AG09319 (cell line): ENCODE measurements at regions not wholly inside any gene's neighbourhood (a gene's known extent, or its start where the extent isn't known, plus 50 kb on each side); places are given as distances from the start of the nearest gene placed in this dataset.

ENCODE experiments used
- DNase-seq: peaks from one replicate; pipeline ENCODE4 v3.0.0-alpha.2; 2010; ENCODE audit warnings: low read depth; ENCODE audit errors: extremely low read depth
- TF ChIP-seq, protein P1 (sequence below): IDR thresholded peaks from 2 replicates; pipeline ENCODE4 v1.5.1; 2011; ENCODE audit warnings: low read depth, mild to moderate bottlenecking, inconsistent platforms, low read length, moderate library complexity

GRCh38 chr21:28608646-28609045 lies 384.0 kb downstream of the LTN1 start:
- TF ChIP-seq, protein P1, sequence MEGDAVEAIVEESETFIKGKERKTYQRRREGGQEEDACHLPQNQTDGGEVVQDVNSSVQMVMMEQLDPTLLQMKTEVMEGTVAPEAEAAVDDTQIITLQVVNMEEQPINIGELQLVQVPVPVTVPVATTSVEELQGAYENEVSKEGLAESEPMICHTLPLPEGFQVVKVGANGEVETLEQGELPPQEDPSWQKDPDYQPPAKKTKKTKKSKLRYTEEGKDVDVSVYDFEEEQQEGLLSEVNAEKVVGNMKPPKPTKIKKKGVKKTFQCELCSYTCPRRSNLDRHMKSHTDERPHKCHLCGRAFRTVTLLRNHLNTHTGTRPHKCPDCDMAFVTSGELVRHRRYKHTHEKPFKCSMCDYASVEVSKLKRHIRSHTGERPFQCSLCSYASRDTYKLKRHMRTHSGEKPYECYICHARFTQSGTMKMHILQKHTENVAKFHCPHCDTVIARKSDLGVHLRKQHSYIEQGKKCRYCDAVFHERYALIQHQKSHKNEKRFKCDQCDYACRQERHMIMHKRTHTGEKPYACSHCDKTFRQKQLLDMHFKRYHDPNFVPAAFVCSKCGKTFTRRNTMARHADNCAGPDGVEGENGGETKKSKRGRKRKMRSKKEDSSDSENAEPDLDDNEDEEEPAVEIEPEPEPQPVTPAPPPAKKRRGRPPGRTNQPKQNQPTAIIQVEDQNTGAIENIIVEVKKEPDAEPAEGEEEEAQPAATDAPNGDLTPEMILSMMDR = no peak
- DNase-seq = no peak

- TF ChIP-seq, protein P1 = no peak
- DNase-seq = no peak
Measured at GRCh38 chr21:28607545-28607944, 385.1 kb downstream of the LTN1 start.

DNA sequence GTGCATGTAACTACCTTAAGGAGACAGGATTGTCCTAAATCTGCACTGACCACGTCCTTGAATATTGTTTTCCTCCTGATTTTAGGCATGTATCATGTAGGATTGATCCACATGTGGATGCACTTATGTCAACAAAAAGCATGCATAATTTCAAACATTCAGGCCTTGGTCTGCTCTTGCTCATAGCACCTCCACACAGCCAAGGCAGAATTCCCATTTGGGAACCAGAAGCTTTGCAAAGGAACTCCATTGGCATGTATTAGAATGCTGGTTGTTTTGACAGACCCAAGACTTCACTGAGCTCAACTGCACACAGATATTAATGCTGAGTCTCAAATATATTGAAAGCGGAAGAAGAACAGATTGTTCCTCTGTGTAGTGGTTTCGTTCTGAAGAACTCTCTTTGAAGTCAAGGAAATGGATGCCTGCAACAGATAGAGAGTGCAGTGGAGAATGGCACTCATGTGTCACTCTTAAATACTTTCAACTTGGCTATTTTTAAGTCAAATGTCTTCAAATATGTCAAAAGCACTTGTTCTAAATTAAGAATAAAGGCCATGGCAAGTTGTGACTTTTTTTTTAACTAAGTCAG lies 387.6 kb downstream of the LTN1 start:
- TF ChIP-seq, protein P1 = no peak
- DNase-seq = no peak

DNA sequence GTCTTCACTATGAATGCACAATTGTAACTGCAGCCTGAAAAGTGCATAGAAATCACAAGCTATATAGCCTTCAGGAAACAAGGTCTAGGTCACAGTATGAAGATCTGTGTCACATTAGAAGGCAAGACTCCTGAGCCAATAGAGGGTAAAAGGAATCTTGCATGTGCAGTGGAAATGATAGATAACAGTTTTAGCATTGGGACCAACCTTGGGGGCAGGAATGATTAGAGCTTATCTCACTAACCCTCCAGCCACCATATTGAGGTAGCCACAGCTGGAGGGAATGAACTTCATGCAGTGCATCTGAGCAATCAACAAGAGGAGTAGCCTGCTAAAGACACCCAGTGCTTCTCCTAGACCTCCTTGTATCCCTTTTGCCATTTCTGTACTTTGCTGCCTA lies 390.1 kb downstream of the LTN1 start:
- no peak for DNase-seq
- TF ChIP-seq, protein P1 = no peak

DNA sequence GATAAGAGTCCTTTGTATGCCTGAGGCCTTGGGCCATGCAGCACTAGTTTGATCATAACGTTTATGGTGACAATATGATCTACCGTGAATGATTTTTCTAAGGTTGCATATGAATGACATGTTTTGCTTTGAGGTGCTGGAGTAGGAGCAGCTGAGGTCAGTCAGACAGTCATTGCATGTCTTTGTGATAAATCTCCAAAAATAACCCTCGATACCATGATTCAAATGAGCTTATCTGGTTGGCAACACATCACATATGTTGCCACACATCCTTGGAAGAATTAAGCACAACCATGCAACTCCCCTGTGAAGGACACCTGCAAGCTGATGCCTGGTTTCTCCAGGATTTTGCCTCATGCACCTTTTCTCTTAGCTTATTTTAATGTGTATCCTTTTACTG lies 394.5 kb downstream of the LTN1 start:
- no peak for DNase-seq

DNA sequence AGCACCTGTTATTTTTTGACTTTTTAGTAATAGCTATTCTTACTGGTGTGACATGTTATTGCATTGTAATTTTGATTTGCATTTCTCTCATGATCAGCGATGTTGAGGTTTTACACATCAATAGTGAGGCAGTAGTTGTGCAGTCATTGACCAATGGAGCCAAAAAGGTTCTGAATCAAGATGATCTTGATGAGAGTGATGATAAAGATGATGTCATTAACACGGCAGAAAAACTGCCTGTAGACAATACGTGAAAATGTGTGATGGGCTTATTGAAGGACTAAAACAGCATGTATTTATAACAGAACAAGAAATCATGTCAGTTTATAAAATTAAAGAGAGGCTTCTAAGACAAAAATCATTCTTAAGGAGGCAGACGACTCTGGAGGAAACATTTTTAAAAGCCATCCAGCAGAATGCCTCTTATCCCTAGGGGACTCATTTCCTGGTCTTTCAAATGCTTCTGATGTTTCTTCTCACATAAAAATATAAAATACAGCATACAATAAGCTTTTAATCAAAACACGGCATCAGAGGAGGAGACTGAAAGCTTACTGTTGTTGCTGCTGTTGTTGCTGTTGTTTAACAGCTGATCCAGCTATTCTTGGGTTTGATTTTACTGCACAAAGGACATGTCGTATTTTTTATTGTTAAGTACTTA lies 400.3 kb downstream of the LTN1 start:
- DNase-seq = no peak

More for the DNA sequence above, 394.5 kb downstream of the LTN1 start:
- TF ChIP-seq, protein P1 = no peak

DNA sequence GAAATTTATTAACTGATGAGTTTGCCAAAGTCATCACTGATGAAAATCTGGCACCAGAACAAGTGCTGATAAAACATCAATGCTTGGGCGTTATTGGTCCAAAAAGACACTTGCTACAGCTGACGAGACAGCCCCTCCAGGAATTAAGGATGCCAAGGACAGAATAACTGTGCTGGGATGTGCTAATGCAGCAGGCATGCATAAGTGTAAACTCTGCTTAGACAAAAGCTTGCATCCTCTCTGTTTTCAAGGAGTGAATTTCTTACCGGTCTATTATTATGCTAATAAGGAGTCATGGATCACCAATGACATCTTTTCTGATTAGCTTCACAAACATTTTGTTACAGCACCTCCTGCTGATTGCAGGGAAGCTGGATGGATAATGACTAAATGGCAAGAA lies 402.0 kb downstream of the LTN1 start:
- no peak for DNase-seq

More for the DNA sequence above, 400.3 kb downstream of the LTN1 start:
- TF ChIP-seq, protein P1 = no peak

More for the DNA sequence above, 402.0 kb downstream of the LTN1 start:
- TF ChIP-seq, protein P1 = no peak
